Gastroesophageal sphincter (tissue), 4 donors: ENCODE measurements at regions not wholly inside any gene's neighbourhood (a gene's known extent, or its start where the extent isn't known, plus 50 kb on each side); places are given as distances from the start of the nearest gene placed in this dataset.

ENCODE experiments used
- ATAC-seq: fragments of 150-250 bp; one replicate; pipeline ENCODE4 v1.9.1; 2016; ENCODE audit warnings: mild to moderate bottlenecking, moderate library complexity
- H3K27ac ChIP-seq, 4 donors: fragments of 200-600 bp; sonication (generic) in 3 of 4; 1 replicate in 3 of 4; 2 replicates in 1 of 4; pipeline ENCODE4 v1.5.1; 2016 to 2019
- H3K27me3 ChIP-seq: fragments of 200-600 bp; sonication (generic); one replicate; pipeline ENCODE4 v1.5.1; 2019
- H3K36me3 ChIP-seq, 2 donors: fragments of 200-600 bp; sonication (generic); one replicate each; pipeline ENCODE4 v1.5.1; 2019; ENCODE audit warnings: control low read depth in 1 of 2
- H3K4me1 ChIP-seq, 3 donors: fragments of 200-600 bp; sonication (generic); 1 replicate in 2 of 3; 2 replicates in 1 of 3; pipeline ENCODE4 v1.5.1; 2016 to 2019; ENCODE audit warnings: control low read depth in 2 of 3
- H3K4me3 ChIP-seq, 2 donors: fragments of 200-600 bp; sonication (generic); one replicate each; pipeline ENCODE4 v1.5.1; 2019; ENCODE audit warnings: mild to moderate bottlenecking in 1 of 2, moderate library complexity in 1 of 2
- H3K9me3 ChIP-seq, 3 donors: fragments of 200-600 bp; sonication (generic); one replicate each; pipeline ENCODE4 v1.5.1; 2017 to 2019; ENCODE audit warnings: control low read depth in 2 of 3
- EP300 ChIP-seq: sonication (generic); formaldehyde crosslinking; IDR thresholded peaks from one replicate; pipeline ENCODE4 v1.6.1; 2017; ENCODE audit warnings: antibody characterized with exemption, mild to moderate bottlenecking
- POLR2A ChIP-seq, 2 donors: fragments of 450-650 bp; IDR thresholded peaks; one replicate each; pipeline ENCODE4 v1.6.1; 2017; ENCODE audit warnings: antibody characterized with exemption in 2 of 2, mild to moderate bottlenecking in 2 of 2, moderate library complexity in 1 of 2
- POLR2AphosphoS5 ChIP-seq: sonication (generic); formaldehyde crosslinking; IDR thresholded peaks from one replicate; pipeline ENCODE4 v1.6.1; 2017; ENCODE audit warnings: antibody characterized with exemption
- WGBS, 2 donors: methylation state at CpG; one replicate each; pipeline ENCODE4 v1.1.5; 2018; ENCODE audit warnings: low coverage in 1 of 2; 5-methylcytosine and 5-hydroxymethylcytosine counted together
- TF ChIP-seq, protein P1 (sequence below), 4 experiments: fragments of 200-600 bp in 2 of 4; fragments of 450-650 bp in 2 of 4; sonication (generic) in 1 of 4; IDR thresholded peaks; one replicate each; pipeline ENCODE4 v1.5.1; 2017 to 2019; ENCODE audit warnings: antibody characterized with exemption in 4 of 4, mild to moderate bottlenecking in 2 of 4, moderate library complexity in 2 of 4

DNA sequence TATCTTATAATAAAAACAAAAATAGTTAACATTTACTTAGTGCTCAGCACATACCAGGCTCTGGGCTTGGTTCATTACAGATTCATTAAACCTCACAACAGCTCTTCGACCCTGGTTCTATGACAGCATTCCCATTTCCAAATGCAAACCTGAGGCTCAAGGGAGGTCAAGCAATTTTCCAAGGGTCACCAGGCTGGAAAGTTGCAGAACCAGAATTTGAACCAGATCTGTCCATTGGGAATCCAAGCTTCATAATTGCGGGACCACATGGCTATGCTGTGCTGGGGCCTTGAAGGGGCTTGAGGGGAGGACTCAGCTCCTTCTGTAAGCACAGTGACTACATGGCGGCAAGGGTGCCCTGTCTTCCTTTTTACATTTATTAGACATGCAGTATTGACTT is 197.3 kb upstream of the LNX1 start:
- H3K9me3 ChIP-seq, result no peaks in the 10 kb centered on the region
- no peak overlapping the region for H3K27ac ChIP-seq
- H3K36me3 ChIP-seq, result no peaks in the 10 kb centered on the region
- TF ChIP-seq POLR2A (IDR thresholded peaks at IDR 0.05) (no peak), EP300 (no peak), POLR2AphosphoS5 (no peak)
- TF ChIP-seq, protein P1, sequence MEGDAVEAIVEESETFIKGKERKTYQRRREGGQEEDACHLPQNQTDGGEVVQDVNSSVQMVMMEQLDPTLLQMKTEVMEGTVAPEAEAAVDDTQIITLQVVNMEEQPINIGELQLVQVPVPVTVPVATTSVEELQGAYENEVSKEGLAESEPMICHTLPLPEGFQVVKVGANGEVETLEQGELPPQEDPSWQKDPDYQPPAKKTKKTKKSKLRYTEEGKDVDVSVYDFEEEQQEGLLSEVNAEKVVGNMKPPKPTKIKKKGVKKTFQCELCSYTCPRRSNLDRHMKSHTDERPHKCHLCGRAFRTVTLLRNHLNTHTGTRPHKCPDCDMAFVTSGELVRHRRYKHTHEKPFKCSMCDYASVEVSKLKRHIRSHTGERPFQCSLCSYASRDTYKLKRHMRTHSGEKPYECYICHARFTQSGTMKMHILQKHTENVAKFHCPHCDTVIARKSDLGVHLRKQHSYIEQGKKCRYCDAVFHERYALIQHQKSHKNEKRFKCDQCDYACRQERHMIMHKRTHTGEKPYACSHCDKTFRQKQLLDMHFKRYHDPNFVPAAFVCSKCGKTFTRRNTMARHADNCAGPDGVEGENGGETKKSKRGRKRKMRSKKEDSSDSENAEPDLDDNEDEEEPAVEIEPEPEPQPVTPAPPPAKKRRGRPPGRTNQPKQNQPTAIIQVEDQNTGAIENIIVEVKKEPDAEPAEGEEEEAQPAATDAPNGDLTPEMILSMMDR (IDR thresholded peaks at IDR 0.05), result no peak
- 96% methylated on average over 3 of the region's 3 CpGs for WGBS, 2 donors
- H3K4me3 ChIP-seq, result no peak overlapping the region
- H3K27me3 ChIP-seq, result peaks cover 3% of the 10 kb centered on the region
- ATAC-seq, result no peak
- H3K4me1 ChIP-seq, result no peaks in the 10 kb centered on the region

DNA sequence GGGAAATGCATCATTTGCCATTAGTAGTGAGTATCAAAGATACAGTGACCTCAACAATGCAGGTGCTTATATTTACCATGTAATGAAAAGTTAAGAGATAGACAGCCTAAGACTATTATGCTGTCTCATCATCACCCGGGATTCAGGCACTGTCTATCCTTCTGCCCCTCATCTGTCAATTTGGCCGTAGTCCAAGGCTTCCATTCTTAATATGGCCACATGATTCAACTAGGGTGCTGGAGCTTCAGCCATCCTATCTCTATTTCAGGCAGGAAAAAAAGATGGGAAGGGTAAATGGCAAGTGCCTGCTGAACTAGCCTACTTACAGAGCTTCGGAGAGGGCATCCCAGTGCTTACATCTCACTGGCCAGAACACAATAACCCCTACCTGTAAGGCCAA is 196.7 kb upstream of the LNX1 start:
- no peak overlapping the region for H3K4me3 ChIP-seq
- no peaks in the 10 kb centered on the region for H3K9me3 ChIP-seq
- no peaks in the 10 kb centered on the region for H3K4me1 ChIP-seq
- H3K36me3 ChIP-seq, result no peaks in the 10 kb centered on the region
- ATAC-seq, result no peak
- no peak for TF ChIP-seq POLR2A (IDR thresholded peaks at IDR 0.05)
- no peak for TF ChIP-seq POLR2AphosphoS5
- TF ChIP-seq, protein P1 (IDR thresholded peaks at IDR 0.05), result no peak
- 75 to 82% methylated on average over 2 of the region's 3 CpGs for WGBS, 2 donors
- H3K27me3 ChIP-seq, result peaks cover 3% of the 10 kb centered on the region
- H3K27ac ChIP-seq, result no peak overlapping the region

DNA sequence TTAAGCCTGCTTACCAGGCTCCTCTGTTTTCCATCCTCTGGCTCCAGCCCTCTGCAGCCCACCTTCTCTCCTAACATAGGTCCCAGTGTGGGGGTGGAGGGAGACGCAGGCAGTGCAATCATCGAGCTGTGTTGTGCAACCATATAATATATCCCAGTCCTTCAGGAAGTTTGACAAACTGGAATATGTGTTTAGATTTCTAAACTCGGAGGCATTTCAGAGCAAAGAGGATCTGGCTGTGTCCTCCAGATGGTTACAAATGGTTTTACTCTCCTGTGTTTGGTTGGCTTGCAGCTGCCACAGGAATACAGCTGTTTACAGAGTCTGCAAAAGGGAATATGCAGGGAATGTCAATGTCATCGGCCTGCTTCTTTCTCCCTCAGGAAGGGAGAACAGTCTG is 195.3 kb upstream of the LNX1 start:
- no peak for TF ChIP-seq EP300
- TF ChIP-seq POLR2A (IDR thresholded peaks at IDR 0.05), result no peak
- H3K4me3 ChIP-seq, result no peak overlapping the region
- WGBS, 2 donors, result 33 to 34% methylated on average over 2 of the region's 4 CpGs
- H3K9me3 ChIP-seq, result no peaks in the 10 kb centered on the region
- ATAC-seq, result peak; percentile 74
- peaks cover under 1% of the 10 kb centered on the region for H3K27me3 ChIP-seq
- H3K36me3 ChIP-seq, result no peaks in the 10 kb centered on the region
- peak overlapping the region in 2 of 4 donors; percentile 1 to 4 for H3K27ac ChIP-seq
- peaks cover 0 to 5% (median 0%) of the 10 kb centered on the region in 3 donors for H3K4me1 ChIP-seq

DNA sequence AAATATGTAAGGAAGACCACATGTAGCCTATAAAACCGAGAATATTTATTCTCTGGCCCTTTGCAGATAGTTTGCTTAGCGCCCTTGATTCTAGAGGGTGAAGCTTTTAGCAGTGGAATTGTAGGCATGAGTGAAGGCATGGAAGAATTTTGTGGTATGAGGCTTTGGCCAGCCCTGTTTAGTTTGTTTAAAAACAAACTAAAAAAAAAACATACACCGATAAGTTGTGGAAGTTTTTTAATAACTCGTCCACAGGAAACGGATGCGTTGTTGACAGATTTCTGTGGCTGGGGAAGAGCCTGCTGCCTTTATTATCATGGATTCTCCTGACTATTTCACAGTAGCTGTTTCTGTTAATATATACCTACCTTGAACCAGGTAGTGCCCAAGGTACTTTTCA is 194.7 kb upstream of the LNX1 start:
- Histone ChIP-seq H3K4me3 (no peak overlapping the region), H3K4me1 (peaks cover 0 to 5% (median 0%) of the 10 kb centered on the region in 3 donors), H3K9me3 (no peaks in the 10 kb centered on the region), H3K27ac (peak overlapping the region in 1 of 4 donors; percentile 1), H3K27me3 (peaks cover under 1% of the 10 kb centered on the region), H3K36me3 (no peaks in the 10 kb centered on the region)
- no peak for ATAC-seq
- 86 to 89% methylated on average over 6 of the region's 6 CpGs for WGBS, 2 donors
- no peak for TF ChIP-seq POLR2A (IDR thresholded peaks at IDR 0.05)
- TF ChIP-seq EP300, result no peak
- TF ChIP-seq, protein P1 (IDR thresholded peaks at IDR 0.05), result no peak
- no peak for TF ChIP-seq POLR2AphosphoS5

DNA sequence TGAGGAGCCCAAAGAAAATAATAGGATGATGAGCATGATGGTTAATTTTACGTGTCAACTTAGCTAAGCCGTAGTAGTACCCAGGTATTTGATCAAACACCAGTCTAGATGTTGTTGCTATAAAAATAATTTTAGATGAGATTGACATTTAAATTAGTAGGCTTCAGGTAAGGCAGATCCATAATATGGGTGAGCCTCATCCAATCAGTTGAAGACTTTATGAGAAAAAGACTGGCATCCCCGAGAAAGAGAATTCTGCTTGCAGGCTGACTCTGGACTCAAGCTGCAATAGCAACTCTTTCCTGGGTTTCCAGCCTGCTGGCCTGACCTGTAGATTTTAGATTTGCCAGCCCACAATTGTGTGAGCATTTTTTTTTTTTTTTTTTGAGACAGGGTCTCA is 192.8 kb upstream of the LNX1 start:
- TF ChIP-seq POLR2A (IDR thresholded peaks at IDR 0.05) (no peak), POLR2AphosphoS5 (no peak), EP300 (no peak)
- TF ChIP-seq, protein P1 (IDR thresholded peaks at IDR 0.05), result no peak
- WGBS, 2 donors, result 93 to 96% methylated on average over 3 of the region's 3 CpGs
- H3K9me3 ChIP-seq, result no peaks in the 10 kb centered on the region

More for the DNA sequence above, 192.8 kb upstream of the LNX1 start:
- peaks cover 0 to 5% (median 0%) of the 10 kb centered on the region in 3 donors for H3K4me1 ChIP-seq
- no peak overlapping the region for H3K27ac ChIP-seq
- H3K27me3 ChIP-seq, result peaks cover 5% of the 10 kb centered on the region
- no peak for ATAC-seq
- H3K4me3 ChIP-seq, result no peak overlapping the region
- H3K36me3 ChIP-seq, result no peaks in the 10 kb centered on the region
